ENCODE measurements at regions not wholly inside any gene's neighbourhood (a gene's known extent, or its start where the extent isn't known, plus 50 kb on each side); places are given as distances from the start of the nearest gene placed in this dataset.

DNA sequence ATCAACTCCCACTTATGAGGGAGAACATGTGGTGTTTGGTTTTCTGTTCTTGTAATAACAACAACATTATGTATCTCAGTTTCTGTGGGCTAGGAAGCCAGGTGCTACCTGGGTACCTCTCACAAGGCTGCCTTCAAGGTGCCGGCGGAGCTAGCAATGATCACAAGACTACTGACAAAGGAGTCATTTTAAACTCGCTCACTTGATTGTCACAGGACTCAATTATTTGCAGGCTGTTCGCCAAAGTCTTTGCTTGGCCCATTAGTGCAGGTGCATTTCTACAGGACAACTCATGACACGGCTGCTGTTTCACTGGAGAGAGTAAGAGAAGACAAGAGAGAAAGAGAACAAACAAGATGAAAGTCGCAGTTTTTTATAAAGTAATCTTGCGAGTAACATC is 1237.4 kb upstream of the TMPRSS15 start:
- no peak for DNase-seq (ENCODE audit: low read depth in 2 of 2)

DNA sequence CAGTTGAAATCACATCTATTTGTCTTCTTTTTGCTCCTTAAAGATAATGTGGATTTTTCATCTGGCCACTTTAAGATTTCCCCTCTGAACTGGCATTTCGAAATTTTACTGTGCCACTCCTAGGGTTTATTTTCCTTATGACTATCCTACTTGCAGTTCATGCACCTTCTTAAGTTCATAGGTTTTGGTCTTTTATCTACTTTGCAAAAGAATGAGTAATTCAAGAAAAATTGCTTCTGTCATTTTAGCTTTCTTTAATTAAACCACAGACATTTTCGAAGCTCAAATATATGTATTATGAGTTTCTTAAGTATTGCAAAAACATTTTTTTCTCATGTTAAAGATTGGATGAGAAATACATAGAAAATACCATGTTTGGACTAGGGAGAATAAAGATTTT is 1244.8 kb upstream of the TMPRSS15 start:
- DNase-seq (ENCODE audit: low read depth in 2 of 2): no peak

DNA sequence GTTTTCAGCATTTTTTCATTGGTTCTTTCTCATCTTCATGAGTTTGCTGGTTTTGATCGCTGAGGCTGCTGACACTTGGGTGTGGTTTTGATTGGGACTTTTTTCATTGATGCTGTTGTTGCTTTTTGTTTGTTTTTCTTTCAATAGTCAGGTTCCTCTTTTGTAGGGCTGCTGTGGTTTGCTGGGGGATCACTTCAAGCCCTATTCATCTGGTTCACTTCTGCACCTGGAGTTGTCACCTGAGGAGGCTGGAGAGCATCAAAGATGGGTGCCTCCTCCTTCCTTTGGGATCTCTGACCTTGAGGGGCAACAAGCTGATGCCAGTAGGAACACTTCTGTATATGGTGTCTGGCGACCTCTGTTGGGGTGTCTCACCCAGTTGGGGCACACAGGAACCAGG is 1279.9 kb upstream of the TMPRSS15 start:
- DNase-seq (ENCODE audit: low read depth in 2 of 2): no peak

DNA sequence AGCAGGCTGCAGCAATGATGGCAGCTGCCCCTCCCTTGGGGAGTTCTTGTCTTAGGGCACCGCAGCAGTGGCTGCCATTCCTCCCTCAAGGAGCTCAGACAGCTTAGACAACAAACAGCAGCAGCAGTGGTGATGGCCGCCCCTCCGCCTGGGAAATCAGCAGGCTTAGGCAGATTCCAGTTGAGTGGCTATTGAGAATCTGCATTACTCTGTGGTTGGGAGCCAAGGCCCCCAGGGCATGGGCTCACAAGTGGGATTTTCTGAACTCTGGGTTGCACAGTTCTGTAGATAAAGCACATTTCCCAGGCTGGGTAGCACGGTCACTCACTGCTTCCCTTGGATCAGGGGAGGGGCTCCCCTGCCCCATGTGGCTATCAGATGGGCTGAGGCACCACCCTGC is 1280.7 kb upstream of the TMPRSS15 start:
- DNase-seq (ENCODE audit: low read depth in 2 of 2): no peak

DNA sequence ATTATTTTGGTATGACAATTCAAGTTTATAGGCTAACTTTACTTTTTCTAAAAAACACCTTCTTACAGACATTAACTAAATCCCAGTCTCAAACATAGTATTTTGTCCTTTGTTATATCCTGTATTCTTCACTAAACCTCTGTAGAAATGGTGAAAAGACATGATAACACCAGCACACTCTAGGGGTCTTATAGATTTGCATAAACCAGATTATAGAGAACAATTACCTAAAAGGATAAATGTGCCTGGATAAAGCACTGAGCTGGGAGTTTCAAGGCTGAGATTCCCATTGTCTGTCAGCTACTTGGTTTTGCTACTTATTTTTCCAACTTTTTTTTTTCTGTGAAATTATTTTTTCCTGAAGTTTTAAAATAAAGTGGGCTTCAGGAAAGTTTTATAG is 1288.6 kb upstream of the TMPRSS15 start:
- no peak for DNase-seq (ENCODE audit: low read depth in 2 of 2)

DNA sequence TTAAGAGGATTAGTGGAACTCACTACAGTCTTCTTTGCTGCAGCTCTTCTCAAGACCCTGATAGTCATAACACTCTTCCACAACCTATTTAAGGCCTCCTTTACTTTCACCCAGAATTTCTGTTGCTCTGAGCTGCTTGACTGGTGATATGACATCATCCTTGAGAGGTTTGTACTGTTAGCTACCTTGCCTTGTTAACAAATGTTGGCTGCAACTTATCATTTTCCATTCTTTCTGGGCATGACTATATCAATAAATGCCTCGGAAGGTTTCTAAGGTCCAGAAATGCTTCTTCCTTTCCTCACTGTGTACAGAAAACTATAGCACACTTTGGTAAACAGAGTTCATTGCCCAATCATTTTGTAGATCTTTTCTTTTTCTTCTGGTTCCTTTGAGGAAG is 1292.2 kb upstream of the TMPRSS15 start:
- DNase-seq (ENCODE audit: low read depth in 2 of 2): no peak

DNA sequence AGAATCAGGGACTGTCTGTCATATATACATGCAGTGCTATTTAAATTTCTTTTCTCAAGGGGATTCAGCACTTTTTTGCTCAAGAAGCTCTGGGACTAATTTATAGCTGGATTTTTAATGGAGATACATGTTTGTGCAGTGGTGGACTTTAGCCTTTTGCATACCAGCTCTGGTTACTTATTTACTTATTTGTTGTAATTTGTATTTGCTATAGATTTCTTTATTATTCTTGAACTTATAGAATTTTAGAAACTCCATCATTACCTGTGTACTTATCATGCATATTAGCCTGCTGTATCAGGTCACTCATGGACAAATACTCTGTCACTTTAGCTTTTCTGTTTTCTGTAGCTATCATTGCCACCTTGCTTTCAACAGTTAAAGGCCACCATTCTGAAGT is 1296.9 kb upstream of the TMPRSS15 start:
- DNase-seq (ENCODE audit: low read depth in 2 of 2): no peak

DNA sequence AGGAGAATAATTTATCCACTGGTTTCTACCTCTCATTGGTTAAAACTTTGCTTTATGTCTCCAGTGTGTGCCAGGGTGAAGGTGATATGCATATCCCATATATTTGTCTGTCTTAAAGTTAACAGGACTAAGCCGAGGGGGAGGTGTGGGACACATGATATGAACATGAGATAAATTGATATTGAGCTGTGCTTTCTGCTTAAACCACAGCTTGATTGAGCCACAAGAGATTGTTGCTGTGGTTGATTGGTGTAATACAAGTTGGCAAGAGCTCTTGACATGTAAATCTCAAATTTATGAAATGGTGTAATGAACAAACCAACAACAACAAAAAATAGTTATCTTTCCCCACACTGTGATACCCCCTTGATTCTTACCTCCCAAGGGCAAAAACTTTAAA is 1295.5 kb upstream of the NCAM2 start:
- no peak for DNase-seq (ENCODE audit: low read depth in 2 of 2)

DNA sequence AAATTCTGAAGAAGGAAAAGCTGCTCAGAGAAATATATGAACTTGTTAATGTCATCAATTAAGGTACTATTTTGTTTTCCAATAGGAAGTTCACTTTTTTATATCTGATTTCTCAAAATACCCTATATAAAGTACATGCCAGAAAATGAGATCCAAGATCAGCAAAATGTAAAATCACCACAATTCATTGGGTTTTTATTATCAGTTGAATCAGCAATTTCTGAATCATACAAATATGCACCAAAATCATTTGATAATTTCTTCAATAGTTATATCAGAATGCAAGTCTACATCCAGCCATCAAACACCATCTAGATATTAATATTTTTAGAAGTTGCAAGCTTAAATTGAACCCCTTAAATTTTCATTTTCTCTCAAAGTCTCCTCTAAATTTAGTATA is 1293.4 kb upstream of the NCAM2 start:
- no peak for DNase-seq (ENCODE audit: low read depth in 2 of 2)

DNA sequence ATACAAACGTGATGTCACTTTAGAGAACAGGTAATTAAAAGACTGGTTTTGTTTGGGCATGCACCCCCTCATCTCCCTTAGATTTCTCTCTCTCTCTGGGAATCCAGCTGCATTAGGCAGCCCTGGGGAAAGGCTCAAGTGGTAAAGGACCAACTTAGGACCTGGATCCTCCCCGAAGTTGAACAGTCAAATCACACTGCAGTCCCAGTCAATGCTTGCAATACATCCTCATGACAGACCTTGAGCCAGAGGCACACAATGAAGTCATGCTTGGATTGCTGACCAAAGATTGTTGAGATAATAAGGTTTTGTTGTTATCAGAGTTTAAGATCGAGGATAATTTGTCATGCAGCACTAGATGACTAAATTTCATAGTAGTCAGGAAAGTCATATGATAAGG is 1285.8 kb upstream of the NCAM2 start:
- DNase-seq (ENCODE audit: low read depth in 2 of 2): no peak

DNA sequence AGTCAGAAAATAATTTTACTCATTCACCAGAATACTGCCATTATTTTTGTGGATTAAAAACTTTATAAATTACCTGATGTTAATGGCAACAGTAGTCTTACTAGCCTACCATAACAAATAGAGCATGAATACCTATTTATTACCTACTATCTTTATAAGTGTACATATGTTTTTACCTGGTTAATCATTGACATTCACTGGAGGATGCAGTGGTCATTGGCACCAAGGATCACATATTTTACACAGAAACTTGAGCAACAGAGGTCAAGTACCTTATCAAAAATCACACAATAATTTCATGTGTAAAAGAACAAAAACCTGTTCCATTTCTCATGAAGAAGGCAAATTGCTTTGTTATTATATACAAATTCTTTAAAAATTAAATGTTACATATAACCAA is 1284.9 kb upstream of the NCAM2 start:
- DNase-seq (ENCODE audit: low read depth in 2 of 2): no peak

DNA sequence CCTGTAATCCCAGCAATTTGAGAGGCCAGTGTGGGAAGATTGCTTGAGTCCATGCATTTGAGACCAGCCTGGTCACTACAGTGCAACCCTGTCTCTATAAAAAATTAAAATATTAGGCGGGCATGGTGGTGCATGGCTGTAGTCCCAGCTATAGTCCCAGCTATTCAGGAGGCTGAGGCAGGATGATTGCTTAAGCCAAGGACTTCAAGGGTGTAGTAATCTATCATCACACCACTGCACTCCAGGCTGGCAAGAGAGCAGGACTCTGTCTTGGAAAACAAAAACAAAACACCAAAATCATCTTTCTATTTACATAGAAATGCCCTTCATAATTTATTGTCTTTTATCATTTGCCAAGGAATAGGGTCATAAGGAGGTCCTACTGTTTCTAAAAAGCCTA is 1274.1 kb upstream of the NCAM2 start:
- DNase-seq (ENCODE audit: low read depth in 2 of 2): no peak

DNA sequence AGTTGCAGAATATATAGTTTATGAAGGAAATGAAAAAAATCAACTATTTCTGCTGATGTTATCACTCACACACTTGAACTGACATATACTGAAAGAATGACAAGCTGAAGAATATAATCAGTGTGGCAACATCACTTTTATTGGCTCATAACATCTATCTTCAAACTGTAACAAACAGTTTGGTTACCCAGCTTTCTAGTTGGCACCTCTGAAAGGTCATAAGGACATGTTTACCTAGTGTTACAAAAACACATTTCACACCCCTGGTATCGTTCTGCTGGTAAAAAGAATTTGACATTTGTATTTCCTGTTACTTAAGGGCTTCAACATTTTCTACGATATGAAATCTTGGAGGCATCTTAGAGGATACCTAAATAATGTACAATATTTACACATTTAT is 1267.0 kb upstream of the NCAM2 start:
- no peak for DNase-seq (ENCODE audit: low read depth in 2 of 2)

DNA sequence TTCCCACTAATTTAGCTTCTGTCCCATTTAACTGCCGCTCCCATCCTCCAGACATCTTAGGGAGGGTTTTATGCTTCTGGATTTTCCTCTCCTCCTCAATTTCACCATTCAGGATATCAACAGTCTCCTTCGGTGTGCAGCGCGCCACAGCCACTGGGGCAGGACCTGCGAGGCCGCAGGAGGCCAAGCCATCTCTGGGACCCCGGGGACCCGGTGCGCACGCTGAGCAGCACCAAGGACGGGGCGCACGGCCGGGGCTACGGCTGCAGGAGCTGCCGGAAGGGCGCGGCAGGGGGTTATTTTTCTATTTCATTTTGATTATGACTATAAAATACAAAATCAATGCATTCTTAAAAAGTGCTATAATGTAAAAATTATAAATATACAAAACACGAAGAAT is 1238.4 kb upstream of the NCAM2 start:
- no peak for DNase-seq (ENCODE audit: low read depth in 2 of 2)

DNA sequence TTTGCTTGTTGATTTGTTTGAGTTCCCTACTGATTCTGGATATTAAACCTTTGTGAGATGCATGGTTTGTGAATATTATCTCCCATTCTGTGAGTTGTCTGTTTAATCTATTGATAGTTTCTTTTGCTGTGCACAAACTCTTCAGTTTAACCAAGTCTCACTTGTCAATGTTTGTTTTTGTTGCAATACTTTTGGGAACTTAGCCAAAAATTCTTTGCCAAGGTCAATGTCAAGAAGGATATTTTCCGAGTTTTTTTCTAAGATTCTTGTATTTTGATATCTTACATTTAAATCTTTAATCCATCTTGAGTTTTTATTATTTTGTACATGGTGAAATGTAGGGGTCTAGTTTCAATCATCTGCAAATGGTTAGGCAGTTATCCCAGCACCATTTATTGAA is 1230.7 kb upstream of the NCAM2 start:
- no peak for DNase-seq (ENCODE audit: low read depth in 2 of 2)

DNA sequence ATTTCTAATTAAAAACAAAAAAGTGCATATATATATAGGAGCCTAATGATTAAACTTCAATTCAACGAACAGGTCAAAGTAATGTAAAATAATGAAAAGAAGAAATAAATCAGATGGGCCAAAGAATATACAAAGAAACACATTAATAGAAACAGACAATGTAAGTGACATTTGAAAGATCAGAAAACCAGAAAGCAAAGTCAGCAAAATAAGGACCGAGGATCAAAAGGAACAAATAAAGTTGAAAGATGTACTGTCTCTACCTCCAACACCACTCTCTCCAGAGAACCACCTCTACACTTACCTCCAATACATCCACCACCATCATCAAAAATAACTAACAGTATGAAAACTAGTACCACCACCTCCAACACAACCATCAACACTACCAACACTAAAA is 1226.3 kb upstream of the NCAM2 start:
- no peak for DNase-seq (ENCODE audit: low read depth in 2 of 2)

DNA sequence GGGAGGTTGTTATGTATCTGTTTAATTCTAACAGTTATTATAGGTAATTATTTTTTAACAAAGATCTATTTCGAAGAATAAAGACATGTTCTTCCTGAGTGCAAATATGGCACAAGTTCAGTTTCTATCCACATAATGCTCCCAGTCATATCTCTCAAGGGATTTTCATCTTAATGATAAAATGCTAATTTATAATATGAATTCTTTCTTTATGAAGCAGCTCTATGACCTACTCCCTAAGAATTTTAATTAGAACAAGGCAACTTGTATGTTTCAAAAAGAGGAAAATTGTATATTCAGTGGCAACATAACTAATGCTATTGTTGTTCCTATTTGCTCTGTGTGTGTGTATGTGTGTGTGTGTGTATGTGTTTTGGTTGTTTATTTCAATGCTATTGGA is 1222.1 kb upstream of the NCAM2 start:
- no peak for DNase-seq (ENCODE audit: low read depth in 2 of 2)

DNA sequence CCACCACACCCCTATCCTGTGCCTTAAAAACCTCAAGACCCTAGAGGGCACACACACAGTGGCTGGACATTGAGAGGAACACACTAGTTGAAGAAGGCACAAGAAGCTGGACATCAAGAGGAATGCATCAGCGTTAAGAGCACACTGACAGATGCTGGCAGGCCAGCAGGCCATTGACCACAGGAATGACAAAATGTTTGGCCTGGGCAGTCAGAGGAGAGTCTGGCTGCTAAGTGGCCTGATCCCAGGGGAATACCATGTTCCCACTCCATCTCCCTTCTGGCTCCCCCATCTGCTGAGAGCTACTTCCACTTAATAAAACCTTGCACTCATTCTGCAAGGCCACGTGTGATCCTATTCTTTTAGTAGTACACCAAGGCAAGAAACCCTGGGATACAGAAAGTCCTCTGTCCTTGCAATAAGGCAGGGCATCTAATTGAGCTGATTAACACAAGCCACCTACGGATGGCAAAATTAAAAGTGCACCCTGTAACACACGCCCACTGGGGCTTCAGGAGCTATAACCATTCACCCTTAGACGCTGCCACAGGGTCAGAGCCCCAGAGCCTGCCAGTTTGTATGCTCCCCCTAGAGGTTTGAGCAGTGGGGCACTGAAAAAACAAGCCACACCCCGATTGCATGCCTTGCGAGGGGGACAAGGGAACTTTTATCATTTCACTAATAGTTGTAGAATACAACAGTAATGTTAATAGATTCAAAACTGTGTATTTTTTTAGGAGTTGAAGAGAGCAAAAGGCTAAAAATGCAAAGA is 1216.1 kb upstream of the NCAM2 start:
- no peak for DNase-seq (ENCODE audit: low read depth in 2 of 2)

DNA sequence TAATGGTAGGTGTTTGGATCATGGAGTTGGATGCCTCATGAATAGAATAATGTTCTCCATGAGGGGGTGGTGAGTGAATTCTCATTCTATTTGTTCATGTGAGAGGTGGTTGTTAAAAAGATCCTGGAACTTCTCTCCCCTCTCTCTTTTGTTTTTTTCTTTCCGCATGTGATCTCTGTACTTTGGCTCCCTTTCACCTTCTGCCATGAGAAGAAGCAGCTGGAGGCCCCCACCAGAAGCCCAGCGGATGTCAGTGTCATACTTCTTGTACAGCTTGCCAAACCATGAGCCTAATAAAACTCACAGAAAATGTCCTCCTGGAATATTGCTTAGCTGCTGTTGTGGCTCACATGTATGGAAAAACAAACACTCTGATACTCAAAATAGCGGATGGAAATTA is 1212.3 kb upstream of the NCAM2 start:
- no peak for DNase-seq (ENCODE audit: low read depth in 2 of 2)

DNA sequence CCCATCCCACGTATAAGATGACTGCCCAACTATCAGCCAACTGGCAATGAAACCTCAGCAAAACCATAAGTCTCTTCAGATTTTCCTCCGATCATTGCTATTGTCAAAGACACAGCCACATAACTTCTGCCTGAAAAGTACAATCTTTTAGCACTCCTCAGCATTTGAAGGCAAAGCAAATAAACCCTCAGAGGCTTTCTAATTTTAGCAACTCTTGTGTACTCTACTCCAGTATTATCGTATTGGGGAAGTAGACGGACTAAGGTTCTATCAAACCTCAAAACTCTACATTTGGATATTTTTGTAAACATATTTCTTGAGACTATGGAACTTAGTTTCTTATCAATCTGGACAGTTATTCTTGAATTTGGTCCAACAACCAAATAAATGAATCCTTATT is 1206.2 kb upstream of the NCAM2 start:
- DNase-seq (ENCODE audit: low read depth in 2 of 2): no peak

DNA sequence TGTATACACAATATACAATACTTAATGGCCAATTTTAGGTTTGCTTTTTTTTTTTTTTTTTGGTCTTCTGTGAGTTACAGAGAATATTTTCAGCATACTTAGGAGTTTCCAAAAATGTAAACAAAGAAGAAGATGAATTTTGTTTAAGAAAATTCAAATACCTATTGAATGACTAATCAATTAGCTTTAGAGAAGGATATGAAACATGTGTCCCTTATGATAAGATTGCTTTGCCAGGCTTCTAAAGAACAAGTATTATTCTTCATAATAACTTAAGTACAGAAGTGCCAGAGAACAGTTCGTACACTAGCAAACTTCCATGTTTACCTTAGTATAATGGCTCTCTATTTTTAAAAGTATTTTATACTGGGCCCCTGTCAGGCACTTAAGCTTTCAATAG is 1191.0 kb upstream of the NCAM2 start:
- no peak for DNase-seq (ENCODE audit: low read depth in 2 of 2)

DNA sequence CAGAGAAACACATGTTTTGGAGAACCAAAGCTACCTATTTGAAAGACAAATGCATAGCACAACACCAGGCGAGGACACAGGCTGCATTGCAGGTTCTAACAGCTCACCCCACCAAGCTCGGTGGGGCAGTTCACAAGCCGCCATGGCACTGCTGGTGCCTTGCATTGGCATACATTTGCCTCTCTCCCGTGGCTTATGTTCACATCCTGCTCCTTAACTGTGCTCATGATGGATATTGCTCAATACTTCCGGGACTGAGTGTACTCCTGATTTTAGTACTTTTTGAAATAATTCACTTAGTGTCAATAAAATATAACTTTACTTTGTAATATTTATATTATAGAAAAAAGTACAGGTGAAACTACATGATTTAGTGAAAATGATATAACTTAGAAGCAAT is 1187.4 kb upstream of the NCAM2 start:
- DNase-seq (ENCODE audit: low read depth in 2 of 2): no peak

DNA sequence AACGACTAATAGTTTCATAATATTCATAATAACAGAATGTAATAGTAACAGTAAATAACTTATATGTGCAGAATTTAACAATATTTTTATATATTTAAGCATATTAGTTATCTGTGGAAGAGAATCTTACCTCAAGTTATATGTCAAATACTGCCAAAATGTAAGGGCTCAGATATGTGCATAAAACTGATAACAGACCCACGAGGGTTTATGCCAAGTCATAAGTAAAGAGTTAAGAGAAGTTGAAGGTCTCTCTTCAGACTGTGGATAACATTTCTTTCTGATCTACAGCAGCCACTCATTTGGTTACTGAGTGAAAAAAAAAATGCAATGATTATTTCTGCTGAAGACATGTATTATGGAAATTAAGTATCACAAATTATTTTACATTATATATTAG is 1167.8 kb upstream of the NCAM2 start:
- no peak for DNase-seq (ENCODE audit: low read depth in 2 of 2)

DNA sequence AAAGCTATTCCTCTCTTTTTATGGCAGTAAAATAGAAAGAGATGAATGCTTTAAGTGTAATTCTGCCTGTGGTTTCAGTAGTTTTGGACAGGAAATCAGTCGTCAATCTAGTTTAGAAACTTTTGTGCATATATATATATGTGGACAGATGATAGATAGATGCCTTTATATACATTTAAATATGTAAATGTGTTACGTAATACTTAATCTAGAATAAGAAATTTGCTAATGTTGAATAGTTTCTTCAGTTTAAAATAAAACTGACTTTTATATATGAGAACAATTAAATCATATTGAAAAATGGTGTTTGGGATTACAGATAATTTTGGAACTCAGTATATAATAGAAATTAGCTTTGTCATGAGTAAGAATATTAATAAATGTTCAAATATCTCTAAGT is 1165.7 kb upstream of the NCAM2 start:
- no peak for DNase-seq (ENCODE audit: low read depth in 2 of 2)

Data from stimulated activated CD8-positive, alpha-beta memory T cell treated with anti-CD3 and anti-CD28 coated beads, Interleukin-2, amount 100 ng/mL, for 48 hours (primary cell).